Fibroblast of lung (primary cell): ENCODE measurements at regions not wholly inside any gene's neighbourhood (a gene's known extent, or its start where the extent isn't known, plus 50 kb on each side); places are given as distances from the start of the nearest gene placed in this dataset.

Experiments
- DNase-seq, 2 donors: peaks; one replicate each; pipeline versions ENCODE4 v3.0.0 to v3.0.0-alpha.2; 2010; ENCODE audit warnings: low read depth in 2 of 2
- H2AFZ ChIP-seq: 2 replicates; pipeline ENCODE4 v1.5.1; 2012; ENCODE audit warnings: low read length, control low read depth, inconsistent platforms
- H3K27ac ChIP-seq: 2 replicates; pipeline ENCODE4 v1.5.1; 2011; ENCODE audit warnings: low read length, control low read depth; ENCODE audit not compliant: insufficient read depth
- H3K27me3 ChIP-seq: 2 replicates; pipeline ENCODE4 v1.5.1; 2011; ENCODE audit warnings: mild to moderate bottlenecking, low read length; ENCODE audit not compliant: control insufficient read depth, insufficient read depth
- H3K36me3 ChIP-seq: 2 replicates; pipeline ENCODE4 v1.5.1; 2011; ENCODE audit warnings: low read length; ENCODE audit not compliant: control insufficient read depth, insufficient read depth
- H3K4me1 ChIP-seq: 2 replicates; pipeline ENCODE4 v1.5.1; 2011; ENCODE audit warnings: low read length; ENCODE audit not compliant: control insufficient read depth, insufficient read depth; ENCODE audit errors: extremely low read depth
- H3K4me2 ChIP-seq: 2 replicates; pipeline ENCODE4 v1.5.1; 2011; ENCODE audit warnings: low read length, control low read depth; ENCODE audit not compliant: insufficient read depth; ENCODE audit errors: extremely low read depth
- H3K4me3 ChIP-seq, 4 experiments: fragments of 200-600 bp in 1 of 4; sonication (generic) in 1 of 4; replicated peaks in 1 of 4; 2 replicates each; pipeline ENCODE4 v1.5.1; 2011 to 2016; ENCODE audit warnings: low read length in 4 of 4, low read depth in 3 of 4, mild to moderate bottlenecking in 3 of 4, control low read depth in 2 of 4, inconsistent platforms in 1 of 4, mixed read lengths in 1 of 4; ENCODE audit not compliant: insufficient read depth in 1 of 4; ENCODE audit errors: control extremely low read depth in 1 of 4
- H3K79me2 ChIP-seq: 2 replicates; pipeline ENCODE4 v1.5.1; 2012; ENCODE audit warnings: mild to moderate bottlenecking, low read length, inconsistent platforms; ENCODE audit not compliant: control insufficient read depth, insufficient read depth
- H3K9ac ChIP-seq: 2 replicates; pipeline ENCODE4 v1.5.1; 2011; ENCODE audit warnings: mild to moderate bottlenecking, low read length, control low read depth; ENCODE audit not compliant: insufficient read depth
- H3K9me3 ChIP-seq: 2 replicates; pipeline ENCODE4 v1.5.1; 2012; ENCODE audit warnings: low read depth, low read length; ENCODE audit not compliant: control insufficient read depth, insufficient read depth
- H4K20me1 ChIP-seq: 2 replicates; pipeline ENCODE4 v1.5.1; 2011; ENCODE audit warnings: low read length; ENCODE audit not compliant: control insufficient read depth, insufficient read depth; ENCODE audit errors: extremely low read depth
- CTCF ChIP-seq, 2 donors: IDR thresholded peaks in 1 of 2; conservative IDR thresholded peaks in 1 of 2; 1 replicate in 1 of 2; 2 replicates in 1 of 2; pipeline ENCODE4 v1.5.1; 2011 to 2012; ENCODE audit warnings: low read length in 2 of 2, control low read depth in 1 of 2, inconsistent platforms in 1 of 2, low read depth in 1 of 2, mild to moderate bottlenecking in 1 of 2
- EZH2 ChIP-seq: IDR thresholded peaks from 2 replicates; pipeline ENCODE4 v1.5.1; 2012; ENCODE audit warnings: low read length, control low read depth, mild to moderate bottlenecking; ENCODE audit errors: missing control alignments

GRCh38 chr16:86180244-86180643 lies 281.3 kb downstream of the IRF8 start:
- Histone ChIP-seq H3K4me1 (peaks cover 5% of the 10 kb centered on the region), H3K27ac (no peak overlapping the region), H2AFZ (no peak overlapping the region), H3K36me3 (no peaks in the 10 kb centered on the region), H3K4me2 (no peak overlapping the region), H3K27me3 (peaks cover 8% of the 10 kb centered on the region), H3K9me3 (no peaks in the 10 kb centered on the region), H3K9ac (no peak overlapping the region), H4K20me1 (no peaks in the 10 kb centered on the region), H3K79me2 (no peaks in the 10 kb centered on the region), H3K4me3 (no peak overlapping the region)
- no peak for DNase-seq
- TF ChIP-seq EZH2 (no peak), CTCF (conservative IDR thresholded peaks at IDR 0.05 in 1 of 2, IDR thresholded peaks at IDR 0.05 in 1 of 2; ENCODE audit: low read depth in 1 of 2, low read length in 2 of 2) (no peak)

- no peak overlapping the region for H3K27ac ChIP-seq
- H4K20me1 ChIP-seq, result no peaks in the 10 kb centered on the region
- TF ChIP-seq EZH2 (no peak), CTCF (conservative IDR thresholded peaks at IDR 0.05 in 1 of 2, IDR thresholded peaks at IDR 0.05 in 1 of 2; ENCODE audit: low read depth in 1 of 2, low read length in 2 of 2) (no peak)
- no peak for DNase-seq
- H3K4me3 ChIP-seq, result no peak overlapping the region
- H3K36me3 ChIP-seq, result no peaks in the 10 kb centered on the region
- H3K4me2 ChIP-seq, result no peak overlapping the region
- no peaks in the 10 kb centered on the region for H3K9me3 ChIP-seq
- peaks cover 5% of the 10 kb centered on the region for H3K4me1 ChIP-seq
- no peak overlapping the region for H2AFZ ChIP-seq
- H3K9ac ChIP-seq, result no peak overlapping the region
- H3K79me2 ChIP-seq, result no peaks in the 10 kb centered on the region
- H3K27me3 ChIP-seq, result peaks cover 7% of the 10 kb centered on the region
These were observed 281.8 kb downstream of the IRF8 start for GRCh38 chr16:86180780-86181179.

GRCh38 chr16:86181526-86181925 lies 282.6 kb downstream of the IRF8 start:
- H3K9ac ChIP-seq, result no peak overlapping the region
- H3K4me3 ChIP-seq, result no peak overlapping the region
- H2AFZ ChIP-seq, result no peak overlapping the region
- H3K4me2 ChIP-seq, result no peak overlapping the region
- no peaks in the 10 kb centered on the region for H3K79me2 ChIP-seq
- H3K4me1 ChIP-seq, result peaks cover 5% of the 10 kb centered on the region
- H3K36me3 ChIP-seq, result no peaks in the 10 kb centered on the region
- H3K27me3 ChIP-seq, result no peaks in the 10 kb centered on the region
- no peaks in the 10 kb centered on the region for H3K9me3 ChIP-seq
- no peak for TF ChIP-seq EZH2
- no peak for TF ChIP-seq CTCF (conservative IDR thresholded peaks at IDR 0.05 in 1 of 2, IDR thresholded peaks at IDR 0.05 in 1 of 2; ENCODE audit: low read depth in 1 of 2, low read length in 2 of 2)
- H3K27ac ChIP-seq, result no peak overlapping the region
- no peak for DNase-seq
- no peaks in the 10 kb centered on the region for H4K20me1 ChIP-seq
